A549 (cell line): ENCODE measurements at regions not wholly inside any gene's neighbourhood (a gene's known extent, or its start where the extent isn't known, plus 50 kb on each side); places are given as distances from the start of the nearest gene placed in this dataset.
"Not testable (repeated sequence)": the region's sequence is repeated elsewhere in the genome, so short reads cannot be mapped to it uniquely, and the experiment has no call there.

Source experiments
- ATAC-seq, 2 experiments: fragments of 200-7000 bp in 1 of 2; fragments of >200 bp in 1 of 2; cut with Nextera tagmentation in 1 of 2; cut with Tn5 transposase in 1 of 2; 3 replicates each; pipeline versions ENCODE4 v1.8.0 to v1.9.1; 2018 to 2020; ENCODE audit warnings: mild to moderate bottlenecking in 1 of 2, moderate library complexity in 1 of 2
- CTCF ChIA-PET: fragments of 300-600 bp; sonication (Branson Sonifier 250); formaldehyde crosslinking; extraction: SDS; loops from one replicate; lab custom pipeline; 2021; ENCODE audit warnings: antibody characterized with exemption, inconsistent platforms; lab: Yijun Ruan, JAX
- POLR2A ChIA-PET: fragments of 350-600 bp; formaldehyde crosslinking; extraction: SDS; loops from one replicate; lab custom pipeline; 2021; ENCODE audit warnings: antibody characterized with exemption, inconsistent platforms; lab: Yijun Ruan, JAX
- DNase-seq, 2 experiments: peaks; one replicate each; pipeline versions ENCODE4 v3.0.0 to v3.0.0-alpha.2; 2011 to 2016; ENCODE audit warnings: low read depth in 1 of 2, low spot score in 1 of 2
- FAIRE-seq: peaks from 2 replicates; lab custom pipeline; 2011; peaks lifted over from hg19 to GRCh38; lab: Jason Lieb, UNC
- H3K27ac ChIP-seq, 2 experiments: fragments of >200 bp; sonication (Bioruptor Twin); formaldehyde crosslinking; 3 replicates each; pipeline ENCODE4 v1.5.1; 2016 to 2017
- H3K4me1 ChIP-seq: fragments of >200 bp; sonication (Bioruptor Twin); formaldehyde crosslinking; 3 replicates; pipeline ENCODE4 v1.6.1; 2016
- H3K4me2 ChIP-seq: fragments of >200 bp; sonication (Bioruptor Twin); formaldehyde crosslinking; 3 replicates; pipeline ENCODE4 v1.6.1; 2016
- H3K4me3 ChIP-seq: fragments of >200 bp; sonication (Bioruptor Twin); formaldehyde crosslinking; 3 replicates; pipeline ENCODE4 v1.5.1; 2016
- H3K9me3 ChIP-seq: fragments of >200 bp; sonication (Bioruptor Twin); formaldehyde crosslinking; 3 replicates; pipeline ENCODE4 v1.6.1; 2016
- FOSB ChIP-seq: fragments of 250-450 bp; sonication (Bioruptor Pico); IDR thresholded peaks from 2 replicates; pipeline ENCODE4 v1.5.0; 2020; ENCODE audit warnings: mild to moderate bottlenecking, moderate library complexity
- FOXS1 ChIP-seq: fragments of 250-450 bp; sonication (Bioruptor Pico); IDR thresholded peaks from 2 replicates; pipeline ENCODE4 v1.5.0; 2020; ENCODE audit warnings: mild to moderate bottlenecking, moderate library complexity
- HOXA7 ChIP-seq: fragments of 250-450 bp; sonication (Bioruptor Pico); IDR thresholded peaks from 2 replicates; pipeline ENCODE4 v1.5.0; 2020; ENCODE audit warnings: mild to moderate bottlenecking, moderate library complexity
- HOXB5 ChIP-seq: fragments of 250-450 bp; sonication (Bioruptor Pico); IDR thresholded peaks from 2 replicates; pipeline ENCODE4 v1.5.0; 2020; ENCODE audit warnings: mild to moderate bottlenecking, moderate library complexity
- KDM1A ChIP-seq: fragments of 200-600 bp; sonication (generic); IDR thresholded peaks from 2 replicates; pipeline ENCODE4 v1.6.1; 2016; ENCODE audit warnings: low read depth, mild to moderate bottlenecking
- MAFK ChIP-seq: fragments of 450-650 bp; IDR thresholded peaks from 2 replicates; pipeline ENCODE4 v1.6.1; 2014; ENCODE audit not compliant: partially characterized antibody
- POLR2AphosphoS2 ChIP-seq: conservative IDR thresholded peaks from 2 replicates; pipeline ENCODE4 v1.6.1; 2012; ENCODE audit warnings: low read length, improper control_type of control experiment, inconsistent platforms
- RAD21 ChIP-seq, 2 experiments: fragments of >200 bp in 1 of 2; sonication (Bioruptor Twin) in 1 of 2; formaldehyde crosslinking in 1 of 2; IDR thresholded peaks in 1 of 2; conservative IDR thresholded peaks in 1 of 2; 2 replicates in 1 of 2; 3 replicates in 1 of 2; pipeline ENCODE4 v1.6.1; 2012 to 2018; ENCODE audit warnings: inconsistent platforms in 1 of 2
- RNF2 ChIP-seq: fragments of 200-600 bp; sonication (generic); IDR thresholded peaks from 2 replicates; pipeline ENCODE4 v1.6.1; 2016; ENCODE audit warnings: low read depth, mild to moderate bottlenecking, antibody characterized with exemption, moderate library complexity, borderline replicate concordance
- SREBF2 ChIP-seq: fragments of 450-650 bp; IDR thresholded peaks from 2 replicates; pipeline ENCODE4 v1.6.1; 2014; ENCODE audit warnings: mild to moderate bottlenecking, moderate library complexity
- ZSCAN20 ChIP-seq: fragments of 250-450 bp; sonication (Bioruptor Pico); IDR thresholded peaks from 2 replicates; pipeline ENCODE4 v1.8.0; 2022; ENCODE audit warnings: mild to moderate bottlenecking, moderate library complexity
- WGBS: methylation state at CpG from one replicate; pipeline ENCODE4 v1.1.6; 2017; ENCODE audit errors: missing lambda C conversion rate; 5-methylcytosine and 5-hydroxymethylcytosine counted together
- TF ChIP-seq, protein P1 (sequence below): fragments of 200-600 bp; sonication (generic); IDR thresholded peaks from 2 replicates; pipeline ENCODE4 v1.6.1; 2016; ENCODE audit warnings: antibody characterized with exemption, mild to moderate bottlenecking, moderate library complexity
- TF ChIP-seq, protein P2 (sequence below): IDR thresholded peaks from 2 replicates; pipeline ENCODE4 v1.6.1; 2012
- TF ChIP-seq, protein P3 (sequence below): fragments of >200 bp; sonication (Bioruptor Twin); formaldehyde crosslinking; IDR thresholded peaks from 3 replicates; pipeline ENCODE4 v1.6.1; 2016
- TF ChIP-seq, protein P4 (sequence below): fragments of >200 bp; sonication (Bioruptor Twin); formaldehyde crosslinking; IDR thresholded peaks from 2 replicates; pipeline ENCODE4 v1.6.1; 2016
- TF ChIP-seq, protein P5 (sequence below): IDR thresholded peaks from 2 replicates; pipeline ENCODE4 v1.6.1; 2012; ENCODE audit warnings: low read depth, borderline replicate concordance
- TF ChIP-seq, protein P6 (sequence below): fragments of 250-450 bp; sonication (Bioruptor Pico); IDR thresholded peaks from 2 replicates; pipeline ENCODE4 v1.5.0; 2021; ENCODE audit warnings: mild to moderate bottlenecking, moderate library complexity, borderline replicate concordance

DNA sequence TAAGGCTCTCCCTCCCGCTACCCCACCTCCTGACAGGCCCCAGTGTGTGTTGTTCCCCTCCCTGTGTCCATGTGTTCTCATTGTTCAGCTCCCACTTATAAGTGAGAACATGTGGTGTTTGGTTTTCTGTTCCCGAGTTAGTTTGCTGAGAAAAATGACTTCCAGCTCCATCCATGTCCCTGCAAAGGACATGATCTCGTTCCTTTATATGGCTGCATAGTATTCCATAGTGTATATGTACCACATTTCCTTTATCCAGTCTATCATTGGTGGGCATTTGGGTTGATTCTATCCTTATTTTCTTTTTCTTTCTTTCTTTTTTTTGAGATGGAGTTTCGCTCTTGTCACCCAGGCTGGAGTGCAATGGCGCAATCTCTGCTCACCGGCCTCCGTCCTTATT, 57.8 kb upstream of the RASSF3 start:
- FAIRE-seq, H3K4me2 ChIP-seq, ATAC-seq, H3K4me1 ChIP-seq, H3K4me3 ChIP-seq, H3K9me3 ChIP-seq, H3K27ac ChIP-seq, POLR2A ChIA-PET, DNase-seq: not testable (repeated sequence)
- WGBS, result 79% methylated on average over 7 of the region's 7 CpGs
- CTCF ChIA-PET, result interaction anchor here (6.2 to 22.9 kb wide), 3 partner anchors 18 to 140 kb away, joined by 58 to 342 read pairs (median 96); partner anchors contain the start of gene RASSF3

DNA sequence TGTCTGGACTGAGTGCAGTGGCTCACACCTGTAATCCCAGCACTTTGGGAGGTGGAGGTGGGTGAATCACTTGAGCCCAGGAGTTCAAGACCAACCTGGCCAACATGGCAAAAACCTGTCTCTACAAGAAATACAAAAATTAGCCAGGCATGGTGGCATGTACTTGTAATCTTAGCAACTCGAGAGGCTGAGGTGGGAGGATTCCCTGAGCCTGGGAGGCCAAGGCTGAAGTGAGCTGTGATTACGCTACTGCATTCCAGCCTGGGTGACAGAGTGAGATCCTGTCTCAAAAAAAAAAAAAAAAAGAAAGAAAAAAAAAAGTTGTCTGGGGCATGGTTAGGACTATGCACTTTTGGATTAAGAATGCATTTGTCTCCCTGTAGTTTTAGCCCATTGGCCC, 56.6 kb upstream of the RASSF3 start:
- FAIRE-seq, H3K4me2 ChIP-seq, ATAC-seq, H3K4me3 ChIP-seq, POLR2A ChIA-PET, DNase-seq, H3K9me3 ChIP-seq, H3K4me1 ChIP-seq, H3K27ac ChIP-seq: not testable (repeated sequence)
- CTCF ChIA-PET, result interaction anchor here (7.0 to 22.9 kb wide), 2 partner anchors 55 to 139 kb away, joined by 96 to 342 read pairs; partner anchors contain the start of gene RASSF3
- WGBS, result 81% methylated on average over 2 of the region's 2 CpGs

DNA sequence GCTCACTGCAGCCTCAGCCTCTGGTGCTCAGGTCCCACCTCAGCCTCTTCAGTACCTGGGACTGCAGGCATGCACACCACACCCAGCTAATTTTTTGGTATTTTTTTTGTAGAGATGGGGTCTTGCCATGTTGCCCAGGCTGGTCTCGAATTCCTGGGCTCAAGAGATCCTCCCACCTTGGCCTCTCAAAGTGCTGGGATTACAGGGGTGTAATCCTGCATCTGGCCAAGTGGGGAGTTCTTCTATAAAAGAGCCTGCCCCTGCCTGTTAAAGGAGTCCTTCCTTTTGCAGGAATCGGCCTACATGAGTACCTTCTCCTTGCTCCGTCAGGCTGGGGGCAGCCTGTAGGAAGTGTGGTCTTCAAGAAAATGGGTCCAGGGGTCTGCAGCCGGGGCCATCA, 54.1 kb upstream of the RASSF3 start:
- POLR2A ChIA-PET, result no interaction called here

DNA sequence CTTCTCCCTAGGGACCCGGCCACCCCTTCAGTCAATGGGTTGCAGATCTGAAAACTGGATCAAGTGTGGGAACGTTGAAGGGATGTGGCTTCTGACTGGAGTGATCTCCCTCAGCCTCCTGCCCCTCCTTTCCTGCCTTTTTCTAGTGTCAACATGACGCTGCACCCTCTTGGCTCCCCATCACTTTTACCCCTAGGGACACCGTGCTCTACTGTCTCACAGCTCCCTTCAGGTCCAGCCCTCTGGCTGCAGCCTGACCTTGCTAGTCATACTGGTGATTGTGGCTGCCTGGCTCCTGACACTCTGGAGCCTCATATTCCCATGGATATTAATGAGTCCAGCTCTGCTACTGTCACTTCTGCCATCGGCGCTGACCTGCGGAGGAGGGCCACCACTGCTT, 51.5 kb upstream of the RASSF3 start:
- Histone ChIP-seq H3K4me1 (peaks cover 19% of the 10 kb centered on the region), H3K4me3 (no peak overlapping the region), H3K4me2 (no peak overlapping the region)
- POLR2A ChIA-PET, result no interaction called here
- 72% methylated on average over 7 of the region's 7 CpGs for WGBS
- ATAC-seq (no peak), FAIRE-seq (no peak)
- TF ChIP-seq, protein P1, sequence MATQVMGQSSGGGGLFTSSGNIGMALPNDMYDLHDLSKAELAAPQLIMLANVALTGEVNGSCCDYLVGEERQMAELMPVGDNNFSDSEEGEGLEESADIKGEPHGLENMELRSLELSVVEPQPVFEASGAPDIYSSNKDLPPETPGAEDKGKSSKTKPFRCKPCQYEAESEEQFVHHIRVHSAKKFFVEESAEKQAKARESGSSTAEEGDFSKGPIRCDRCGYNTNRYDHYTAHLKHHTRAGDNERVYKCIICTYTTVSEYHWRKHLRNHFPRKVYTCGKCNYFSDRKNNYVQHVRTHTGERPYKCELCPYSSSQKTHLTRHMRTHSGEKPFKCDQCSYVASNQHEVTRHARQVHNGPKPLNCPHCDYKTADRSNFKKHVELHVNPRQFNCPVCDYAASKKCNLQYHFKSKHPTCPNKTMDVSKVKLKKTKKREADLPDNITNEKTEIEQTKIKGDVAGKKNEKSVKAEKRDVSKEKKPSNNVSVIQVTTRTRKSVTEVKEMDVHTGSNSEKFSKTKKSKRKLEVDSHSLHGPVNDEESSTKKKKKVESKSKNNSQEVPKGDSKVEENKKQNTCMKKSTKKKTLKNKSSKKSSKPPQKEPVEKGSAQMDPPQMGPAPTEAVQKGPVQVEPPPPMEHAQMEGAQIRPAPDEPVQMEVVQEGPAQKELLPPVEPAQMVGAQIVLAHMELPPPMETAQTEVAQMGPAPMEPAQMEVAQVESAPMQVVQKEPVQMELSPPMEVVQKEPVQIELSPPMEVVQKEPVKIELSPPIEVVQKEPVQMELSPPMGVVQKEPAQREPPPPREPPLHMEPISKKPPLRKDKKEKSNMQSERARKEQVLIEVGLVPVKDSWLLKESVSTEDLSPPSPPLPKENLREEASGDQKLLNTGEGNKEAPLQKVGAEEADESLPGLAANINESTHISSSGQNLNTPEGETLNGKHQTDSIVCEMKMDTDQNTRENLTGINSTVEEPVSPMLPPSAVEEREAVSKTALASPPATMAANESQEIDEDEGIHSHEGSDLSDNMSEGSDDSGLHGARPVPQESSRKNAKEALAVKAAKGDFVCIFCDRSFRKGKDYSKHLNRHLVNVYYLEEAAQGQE, result no peak
- TF ChIP-seq KDM1A, result no peak
- no peak for TF ChIP-seq FOSB
- TF ChIP-seq, protein P2, sequence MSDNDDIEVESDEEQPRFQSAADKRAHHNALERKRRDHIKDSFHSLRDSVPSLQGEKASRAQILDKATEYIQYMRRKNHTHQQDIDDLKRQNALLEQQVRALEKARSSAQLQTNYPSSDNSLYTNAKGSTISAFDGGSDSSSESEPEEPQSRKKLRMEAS, result no peak
- TF ChIP-seq FOXS1 (CRISPR knock-in tag), result no peak
- TF ChIP-seq, protein P3, sequence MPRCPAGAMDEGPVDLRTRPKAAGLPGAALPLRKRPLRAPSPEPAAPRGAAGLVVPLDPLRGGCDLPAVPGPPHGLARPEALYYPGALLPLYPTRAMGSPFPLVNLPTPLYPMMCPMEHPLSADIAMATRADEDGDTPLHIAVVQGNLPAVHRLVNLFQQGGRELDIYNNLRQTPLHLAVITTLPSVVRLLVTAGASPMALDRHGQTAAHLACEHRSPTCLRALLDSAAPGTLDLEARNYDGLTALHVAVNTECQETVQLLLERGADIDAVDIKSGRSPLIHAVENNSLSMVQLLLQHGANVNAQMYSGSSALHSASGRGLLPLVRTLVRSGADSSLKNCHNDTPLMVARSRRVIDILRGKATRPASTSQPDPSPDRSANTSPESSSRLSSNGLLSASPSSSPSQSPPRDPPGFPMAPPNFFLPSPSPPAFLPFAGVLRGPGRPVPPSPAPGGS, result no peak
- TF ChIP-seq, protein P4, sequence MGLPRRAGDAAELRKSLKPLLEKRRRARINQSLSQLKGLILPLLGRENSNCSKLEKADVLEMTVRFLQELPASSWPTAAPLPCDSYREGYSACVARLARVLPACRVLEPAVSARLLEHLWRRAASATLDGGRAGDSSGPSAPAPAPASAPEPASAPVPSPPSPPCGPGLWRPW, result no peak
- TF ChIP-seq POLR2AphosphoS2, result no peak
- no peak for TF ChIP-seq ZSCAN20
- TF ChIP-seq RAD21 (conservative IDR thresholded peaks at IDR 0.05 in 1 of 2, IDR thresholded peaks at IDR 0.05 in 1 of 2), result no peak
- no peak for TF ChIP-seq SREBF2
- no peak for TF ChIP-seq HOXB5 (CRISPR knock-in tag)
- TF ChIP-seq, protein P5, sequence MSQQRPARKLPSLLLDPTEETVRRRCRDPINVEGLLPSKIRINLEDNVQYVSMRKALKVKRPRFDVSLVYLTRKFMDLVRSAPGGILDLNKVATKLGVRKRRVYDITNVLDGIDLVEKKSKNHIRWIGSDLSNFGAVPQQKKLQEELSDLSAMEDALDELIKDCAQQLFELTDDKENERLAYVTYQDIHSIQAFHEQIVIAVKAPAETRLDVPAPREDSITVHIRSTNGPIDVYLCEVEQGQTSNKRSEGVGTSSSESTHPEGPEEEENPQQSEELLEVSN, result no peak
- no peak for TF ChIP-seq RNF2
- TF ChIP-seq, all 56 proteins: peak for 0
- no peak overlapping the region for H3K27ac ChIP-seq
- H3K9me3 ChIP-seq, result no peaks in the 10 kb centered on the region
- CTCF ChIA-PET, result interaction anchor here (0.6 to 22.9 kb wide), 5 partner anchors 9 to 149 kb away, joined by 3 to 342 read pairs (median 32); partner anchors contain the start of gene RASSF3
- no peak for DNase-seq

More for the DNA sequence above, 54.1 kb upstream of the RASSF3 start:
- Histone ChIP-seq H3K4me3 (no peak overlapping the region), H3K4me2 (no peak overlapping the region), H3K27ac (no peak overlapping the region), H3K4me1 (peaks cover 12% of the 10 kb centered on the region), H3K9me3 (no peaks in the 10 kb centered on the region)
- FAIRE-seq, result no peak
- CTCF ChIA-PET, result interaction anchor here (1.9 to 22.9 kb wide), 3 partner anchors 14 to 136 kb away, joined by 5 to 342 read pairs (median 12); no protein-coding TSS in a partner anchor
- peak in 1 of 2 experiments; percentile 60; a peak in 3 of 6 replicates for ATAC-seq
- no peak for TF ChIP-seq MAFK
- TF ChIP-seq HOXA7 (CRISPR knock-in tag), result no peak
- peak in 1 of 2 experiments; percentile 7; a peak in 1 of 5 replicates for TF ChIP-seq RAD21 (conservative IDR thresholded peaks at IDR 0.05 in 1 of 2, IDR thresholded peaks at IDR 0.05 in 1 of 2)
- TF ChIP-seq, protein P6, sequence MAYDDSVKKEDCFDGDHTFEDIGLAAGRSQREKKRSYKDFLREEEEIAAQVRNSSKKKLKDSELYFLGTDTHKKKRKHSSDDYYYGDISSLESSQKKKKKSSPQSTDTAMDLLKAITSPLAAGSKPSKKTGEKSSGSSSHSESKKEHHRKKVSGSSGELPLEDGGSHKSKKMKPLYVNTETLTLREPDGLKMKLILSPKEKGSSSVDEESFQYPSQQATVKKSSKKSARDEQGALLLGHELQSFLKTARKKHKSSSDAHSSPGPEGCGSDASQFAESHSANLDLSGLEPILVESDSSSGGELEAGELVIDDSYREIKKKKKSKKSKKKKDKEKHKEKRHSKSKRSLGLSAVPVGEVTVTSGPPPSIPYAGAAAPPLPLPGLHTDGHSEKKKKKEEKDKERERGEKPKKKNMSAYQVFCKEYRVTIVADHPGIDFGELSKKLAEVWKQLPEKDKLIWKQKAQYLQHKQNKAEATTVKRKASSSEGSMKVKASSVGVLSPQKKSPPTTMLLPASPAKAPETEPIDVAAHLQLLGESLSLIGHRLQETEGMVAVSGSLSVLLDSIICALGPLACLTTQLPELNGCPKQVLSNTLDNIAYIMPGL (CRISPR knock-in tag), result no peak
- DNase-seq, result no peak
- WGBS, result 43% methylated on average over 4 of the region's 4 CpGs
